ENCODE measurements at regions not wholly inside any gene's neighbourhood (a gene's known extent, or its start where the extent isn't known, plus 50 kb on each side); places are given as distances from the start of the nearest gene placed in this dataset.

DNA sequence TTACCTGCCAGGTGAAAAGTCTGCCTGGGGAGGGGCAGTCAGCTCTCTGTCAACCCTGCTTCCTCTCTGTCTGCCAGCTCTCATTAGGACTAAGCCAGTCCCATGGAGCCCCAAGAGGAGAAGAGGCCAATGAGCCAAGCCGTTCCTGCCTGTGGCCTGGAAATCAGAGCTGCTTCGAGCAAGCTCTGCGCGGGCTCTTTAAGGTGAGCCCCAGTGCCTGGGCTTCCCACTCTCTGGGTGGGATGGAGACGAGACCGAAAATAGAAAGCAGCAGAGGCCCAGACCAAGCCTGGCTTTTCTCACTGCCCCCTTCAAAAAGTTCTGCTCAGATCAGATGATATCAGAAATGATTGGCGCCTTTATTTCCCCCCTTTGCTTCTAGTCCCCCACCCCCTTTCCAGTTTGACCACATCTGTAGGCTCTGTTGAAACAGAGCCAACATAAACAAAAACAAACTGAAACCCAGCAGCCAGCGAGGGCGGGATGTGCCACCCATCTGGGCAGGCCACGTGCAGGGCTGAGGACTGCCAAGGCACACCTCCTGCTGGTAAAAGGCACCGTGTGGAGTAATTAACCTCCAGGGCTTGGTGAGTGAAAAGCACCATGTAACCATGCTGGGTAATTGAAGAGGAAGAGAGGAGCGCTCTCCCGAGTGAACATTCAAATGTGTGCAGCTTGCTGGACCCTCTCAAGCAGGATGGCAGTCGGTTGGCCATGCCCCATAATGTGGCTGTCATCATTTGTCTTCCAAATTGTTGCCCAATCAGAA is 471.0 kb upstream of the PROK2 start:
- no peak overlapping the region for H3K4me3 ChIP-seq
- no peak for DNase-seq (ENCODE audit: extremely low spot score in 2 of 2)
- no peaks in the 10 kb centered on the region for H3K27me3 ChIP-seq
- H3K36me3 ChIP-seq, result no peaks in the 10 kb centered on the region
- no peaks in the 10 kb centered on the region for H3K9me3 ChIP-seq
- TF ChIP-seq, protein P1, sequence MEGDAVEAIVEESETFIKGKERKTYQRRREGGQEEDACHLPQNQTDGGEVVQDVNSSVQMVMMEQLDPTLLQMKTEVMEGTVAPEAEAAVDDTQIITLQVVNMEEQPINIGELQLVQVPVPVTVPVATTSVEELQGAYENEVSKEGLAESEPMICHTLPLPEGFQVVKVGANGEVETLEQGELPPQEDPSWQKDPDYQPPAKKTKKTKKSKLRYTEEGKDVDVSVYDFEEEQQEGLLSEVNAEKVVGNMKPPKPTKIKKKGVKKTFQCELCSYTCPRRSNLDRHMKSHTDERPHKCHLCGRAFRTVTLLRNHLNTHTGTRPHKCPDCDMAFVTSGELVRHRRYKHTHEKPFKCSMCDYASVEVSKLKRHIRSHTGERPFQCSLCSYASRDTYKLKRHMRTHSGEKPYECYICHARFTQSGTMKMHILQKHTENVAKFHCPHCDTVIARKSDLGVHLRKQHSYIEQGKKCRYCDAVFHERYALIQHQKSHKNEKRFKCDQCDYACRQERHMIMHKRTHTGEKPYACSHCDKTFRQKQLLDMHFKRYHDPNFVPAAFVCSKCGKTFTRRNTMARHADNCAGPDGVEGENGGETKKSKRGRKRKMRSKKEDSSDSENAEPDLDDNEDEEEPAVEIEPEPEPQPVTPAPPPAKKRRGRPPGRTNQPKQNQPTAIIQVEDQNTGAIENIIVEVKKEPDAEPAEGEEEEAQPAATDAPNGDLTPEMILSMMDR (IDR thresholded peaks at IDR 0.05), result no peak
- no peak for TF ChIP-seq POLR2A (IDR thresholded peaks at IDR 0.05)
- peak; percentile 41 to 59 for TF ChIP-seq POLR2AphosphoS5 (IDR thresholded peaks at IDR 0.05; ENCODE audit: insufficient read depth in 1 of 2, low read depth in 1 of 2)
- intact Hi-C loops (cut with DNase I), result no loop called here
- peak overlapping the region; percentile 6 for H3K27ac ChIP-seq
- peaks cover 16% of the 10 kb centered on the region for H3K4me1 ChIP-seq

DNA sequence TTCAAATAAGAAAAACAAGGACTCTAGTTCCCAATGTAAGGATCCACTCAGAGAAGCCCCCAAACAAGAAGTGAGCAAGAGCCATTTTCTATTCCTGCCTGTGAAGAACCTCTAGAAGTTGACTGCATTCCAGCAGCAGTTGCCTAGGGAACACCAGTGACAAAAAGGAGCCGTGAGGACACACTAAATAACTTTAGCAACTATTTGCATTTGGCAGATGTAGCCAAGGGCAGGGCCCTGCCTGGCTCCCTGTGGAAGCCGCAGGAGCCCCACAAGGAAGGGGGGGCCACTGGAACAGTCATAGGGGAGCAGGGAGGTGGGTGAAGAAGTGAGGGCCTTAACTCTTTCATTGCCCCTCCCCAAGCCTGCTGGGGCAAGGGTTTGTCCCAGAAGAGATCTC is 470.2 kb upstream of the PROK2 start:
- Histone ChIP-seq H3K9me3 (no peaks in the 10 kb centered on the region), H3K27ac (peak overlapping the region; percentile 6), H3K27me3 (no peaks in the 10 kb centered on the region), H3K36me3 (no peaks in the 10 kb centered on the region), H3K4me3 (no peak overlapping the region), H3K4me1 (peaks cover 16% of the 10 kb centered on the region)
- DNase-seq (ENCODE audit: extremely low spot score in 2 of 2), result no peak
- intact Hi-C loops (cut with DNase I), result no loop called here
- TF ChIP-seq, protein P1 (IDR thresholded peaks at IDR 0.05), result no peak
- TF ChIP-seq POLR2A (IDR thresholded peaks at IDR 0.05) (no peak), POLR2AphosphoS5 (IDR thresholded peaks at IDR 0.05; ENCODE audit: insufficient read depth in 1 of 2, low read depth in 1 of 2) (no peak)

DNA sequence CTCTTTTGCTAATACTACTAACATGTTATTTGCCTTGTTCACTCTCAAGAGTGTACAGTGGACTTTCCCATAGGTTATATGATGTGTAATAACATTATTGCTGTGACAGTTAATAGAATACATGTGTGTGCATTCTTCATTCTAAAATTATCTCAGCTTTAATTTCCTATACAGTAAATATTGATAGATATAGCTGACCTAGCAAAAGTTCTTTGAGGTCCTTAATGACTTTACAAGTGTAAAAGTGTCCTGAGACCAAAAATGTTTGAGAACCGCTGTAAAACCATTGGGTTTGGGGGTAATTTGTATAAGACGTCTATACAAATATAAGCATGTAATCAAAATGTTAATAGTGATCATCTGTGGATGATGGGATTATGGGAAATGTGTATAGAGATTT is 469.5 kb upstream of the PROK2 start:
- DNase-seq (ENCODE audit: extremely low spot score in 2 of 2), result no peak
- intact Hi-C loops (cut with DNase I), result no loop called here
- TF ChIP-seq POLR2A (IDR thresholded peaks at IDR 0.05) (no peak), POLR2AphosphoS5 (IDR thresholded peaks at IDR 0.05; ENCODE audit: insufficient read depth in 1 of 2, low read depth in 1 of 2) (no peak)
- TF ChIP-seq, protein P1 (IDR thresholded peaks at IDR 0.05), result no peak

DNA sequence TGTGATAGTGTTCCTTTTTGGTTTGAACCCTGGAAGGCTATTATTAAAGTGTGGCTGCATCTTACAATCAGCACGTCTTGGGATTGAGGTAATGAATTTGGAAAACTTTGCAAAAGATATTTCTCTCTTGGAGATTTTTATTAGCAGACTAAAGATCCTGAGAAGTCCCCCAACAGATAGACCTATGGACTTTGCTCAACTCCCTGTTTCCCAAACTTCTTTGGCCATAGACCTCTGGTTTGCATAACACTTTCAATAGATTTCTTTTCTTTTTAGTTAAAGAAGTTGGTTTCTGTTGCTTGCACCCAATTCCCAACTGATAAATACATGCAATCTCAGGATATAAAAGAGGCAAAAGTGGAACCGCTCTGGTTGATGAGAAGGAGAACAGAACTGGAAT is 465.8 kb upstream of the PROK2 start:
- no peak overlapping the region for H3K27ac ChIP-seq
- peaks cover 34% of the 10 kb centered on the region for H3K4me1 ChIP-seq
- intact Hi-C loops (cut with DNase I), result no loop called here
- TF ChIP-seq POLR2A (IDR thresholded peaks at IDR 0.05) (no peak), POLR2AphosphoS5 (IDR thresholded peaks at IDR 0.05; ENCODE audit: insufficient read depth in 1 of 2, low read depth in 1 of 2) (no peak)
- TF ChIP-seq, protein P1 (IDR thresholded peaks at IDR 0.05), result no peak
- no peak overlapping the region for H3K4me3 ChIP-seq
- H3K27me3 ChIP-seq, result no peaks in the 10 kb centered on the region
- H3K9me3 ChIP-seq, result no peaks in the 10 kb centered on the region
- DNase-seq (ENCODE audit: extremely low spot score in 2 of 2), result no peak
- H3K36me3 ChIP-seq, result no peaks in the 10 kb centered on the region

More for the DNA sequence above, 469.5 kb upstream of the PROK2 start:
- Histone ChIP-seq H3K4me1 (peaks cover 16% of the 10 kb centered on the region), H3K27me3 (no peaks in the 10 kb centered on the region), H3K4me3 (no peak overlapping the region), H3K27ac (no peak overlapping the region), H3K9me3 (no peaks in the 10 kb centered on the region), H3K36me3 (no peaks in the 10 kb centered on the region)

DNA sequence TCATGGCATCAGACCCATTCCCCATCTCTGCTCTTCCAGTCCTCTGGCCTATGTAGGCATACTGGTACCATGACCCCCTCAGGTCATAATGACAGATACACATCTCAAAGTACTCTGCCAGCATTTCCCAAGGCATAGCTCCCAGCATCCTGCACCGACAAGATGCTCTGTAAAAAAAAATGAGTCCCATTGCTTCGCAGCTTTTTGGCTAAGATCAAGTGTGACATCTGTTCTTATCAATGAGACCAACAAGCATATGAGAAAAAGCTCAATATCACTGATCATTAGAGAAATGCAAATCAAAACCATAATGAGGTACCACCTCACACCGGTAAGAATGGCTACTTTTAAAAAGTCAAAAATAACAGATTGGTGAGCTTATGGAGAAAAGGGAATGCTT is 463.9 kb upstream of the PROK2 start:
- H3K27ac ChIP-seq, result no peak overlapping the region
- no peaks in the 10 kb centered on the region for H3K36me3 ChIP-seq
- peaks cover 45% of the 10 kb centered on the region for H3K4me1 ChIP-seq
- H3K27me3 ChIP-seq, result no peaks in the 10 kb centered on the region
- intact Hi-C loops (cut with DNase I), result no loop called here
- H3K4me3 ChIP-seq, result no peak overlapping the region
- TF ChIP-seq, protein P1 (IDR thresholded peaks at IDR 0.05), result no peak
- TF ChIP-seq POLR2A (IDR thresholded peaks at IDR 0.05), result no peak
- H3K9me3 ChIP-seq, result no peaks in the 10 kb centered on the region
- no peak for DNase-seq (ENCODE audit: extremely low spot score in 2 of 2)

Data from vagina (tissue), 2 donors.